ENCODE measurements at regions not wholly inside any gene's neighbourhood (a gene's known extent, or its start where the extent isn't known, plus 50 kb on each side); places are given as distances from the start of the nearest gene placed in this dataset.

- Histone ChIP-seq H3K4me1 (ENCODE audit: insufficient read depth, low read length) (no peaks in the 10 kb centered on the region), H3K9ac (ENCODE audit: low read depth, low read length) (no peak overlapping the region), H3K9me3 (ENCODE audit: control insufficient read depth, insufficient read depth, low read length) (no peaks in the 10 kb centered on the region), H3K36me3 (ENCODE audit: insufficient read depth, low read length) (no peaks in the 10 kb centered on the region)
Measured at GRCh38 chr13:91172160-91172559, 175.3 kb upstream of the MIR17HG start.

GRCh38 chr13:91174886-91175501 is 172.5 kb upstream of the MIR17HG start:
- H3K9ac ChIP-seq (ENCODE audit: low read depth, low read length): peak overlapping the region; percentile 48; the same call in 1 of the 2 replicates
- no peaks in the 10 kb centered on the region for H3K36me3 ChIP-seq (ENCODE audit: insufficient read depth, low read length)
- H3K4me1 ChIP-seq (ENCODE audit: insufficient read depth, low read length): no peaks in the 10 kb centered on the region
- H3K9me3 ChIP-seq (ENCODE audit: control insufficient read depth, insufficient read depth, low read length): no peaks in the 10 kb centered on the region

- Histone ChIP-seq H3K36me3 (ENCODE audit: insufficient read depth, low read length) (no peaks in the 10 kb centered on the region), H3K9ac (ENCODE audit: low read depth, low read length) (no peak overlapping the region), H3K4me1 (ENCODE audit: insufficient read depth, low read length) (no peaks in the 10 kb centered on the region)
Measured at GRCh38 chr13:91178099-91178498, 169.4 kb upstream of the MIR17HG start.

DNA sequence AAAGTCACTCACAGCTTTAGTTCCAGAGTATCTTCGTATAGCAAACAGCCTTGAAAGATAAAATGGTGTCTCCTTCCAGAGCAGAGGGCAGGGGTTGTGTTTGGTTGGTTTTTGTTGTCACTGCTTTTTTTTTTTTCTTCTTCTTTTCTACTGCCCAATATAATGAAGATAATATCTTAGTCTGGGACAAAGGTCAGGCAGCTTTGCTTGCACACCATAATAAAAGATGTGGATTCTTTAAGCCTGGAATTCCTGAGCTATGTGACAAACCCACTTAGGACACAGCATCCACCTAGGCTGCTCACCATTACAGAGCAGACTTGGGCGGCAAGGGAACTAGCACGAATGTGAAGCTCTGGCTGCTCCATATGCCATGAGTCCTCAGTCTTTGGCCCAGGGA is 165.6 kb upstream of the MIR17HG start:
- Histone ChIP-seq H3K9me3 (ENCODE audit: control insufficient read depth, insufficient read depth, low read length) (no peaks in the 10 kb centered on the region), H3K9ac (ENCODE audit: low read depth, low read length) (no peak overlapping the region), H3K4me1 (ENCODE audit: insufficient read depth, low read length) (no peaks in the 10 kb centered on the region), H3K36me3 (ENCODE audit: insufficient read depth, low read length) (no peaks in the 10 kb centered on the region)

More at GRCh38 chr13:91178099-91178498, 169.4 kb upstream of the MIR17HG start:
- H3K9me3 ChIP-seq (ENCODE audit: control insufficient read depth, insufficient read depth, low read length): no peaks in the 10 kb centered on the region

- H3K36me3 ChIP-seq (ENCODE audit: insufficient read depth, low read length): no peaks in the 10 kb centered on the region
- no peaks in the 10 kb centered on the region for H3K4me1 ChIP-seq (ENCODE audit: insufficient read depth, low read length)
- no peaks in the 10 kb centered on the region for H3K9me3 ChIP-seq (ENCODE audit: control insufficient read depth, insufficient read depth, low read length)
- H3K9ac ChIP-seq (ENCODE audit: low read depth, low read length): no peak overlapping the region
Measured at GRCh38 chr13:91184244-91184926, 163.1 kb upstream of the MIR17HG start.

DNA sequence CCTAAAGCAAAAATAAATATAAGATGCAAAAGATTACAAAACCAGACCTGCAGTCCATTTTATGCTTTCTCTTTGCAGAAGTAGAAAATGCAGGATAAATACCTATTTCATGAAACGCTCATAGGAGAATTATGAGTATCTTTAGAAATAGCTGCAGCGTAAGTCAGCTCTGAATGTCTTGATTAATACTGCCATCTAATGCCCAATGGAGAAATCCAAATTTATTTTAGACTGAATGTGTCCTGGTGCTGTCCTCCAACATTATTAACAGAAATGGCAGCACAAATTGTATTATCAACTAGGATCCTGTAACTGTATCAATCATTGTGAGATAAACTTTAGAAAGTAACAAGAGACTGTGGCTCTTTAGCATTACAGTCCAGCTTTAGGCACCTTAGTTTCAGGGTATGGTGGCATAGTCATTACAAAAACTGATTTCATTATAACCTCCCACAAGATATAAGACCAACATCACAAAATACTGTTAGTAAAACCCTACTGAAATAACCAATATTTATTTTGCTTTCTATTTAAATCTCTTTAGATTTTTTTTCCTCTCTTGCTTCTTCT is 162.1 kb upstream of the MIR17HG start:
- no peaks in the 10 kb centered on the region for H3K36me3 ChIP-seq (ENCODE audit: insufficient read depth, low read length)

DNA sequence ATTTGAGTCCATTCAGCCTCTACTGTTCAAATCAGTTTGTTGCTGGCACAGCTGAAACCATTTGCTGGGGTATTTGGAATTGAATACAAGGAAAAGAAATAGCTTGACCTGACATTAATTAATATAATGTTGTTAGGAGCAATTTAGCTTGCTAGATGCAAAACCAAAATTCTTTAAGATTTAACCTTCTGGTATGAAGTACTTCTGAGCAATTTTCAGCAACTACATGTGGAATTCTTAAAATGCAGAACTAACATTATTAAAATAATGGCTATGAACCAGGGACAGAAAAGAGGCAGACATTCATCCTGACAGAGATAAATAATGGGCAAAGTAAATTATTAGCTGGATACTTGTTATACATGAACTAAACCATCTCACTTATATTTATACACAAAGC is 160.0 kb upstream of the MIR17HG start:
- H3K9me3 ChIP-seq (ENCODE audit: control insufficient read depth, insufficient read depth, low read length): no peaks in the 10 kb centered on the region
- H3K9ac ChIP-seq (ENCODE audit: low read depth, low read length): no peak overlapping the region
- no peaks in the 10 kb centered on the region for H3K36me3 ChIP-seq (ENCODE audit: insufficient read depth, low read length)
- no peaks in the 10 kb centered on the region for H3K4me1 ChIP-seq (ENCODE audit: insufficient read depth, low read length)

More for the DNA sequence above, 162.1 kb upstream of the MIR17HG start:
- H3K9ac ChIP-seq (ENCODE audit: low read depth, low read length): no peak overlapping the region
- no peaks in the 10 kb centered on the region for H3K9me3 ChIP-seq (ENCODE audit: control insufficient read depth, insufficient read depth, low read length)
- no peaks in the 10 kb centered on the region for H3K4me1 ChIP-seq (ENCODE audit: insufficient read depth, low read length)

DNA sequence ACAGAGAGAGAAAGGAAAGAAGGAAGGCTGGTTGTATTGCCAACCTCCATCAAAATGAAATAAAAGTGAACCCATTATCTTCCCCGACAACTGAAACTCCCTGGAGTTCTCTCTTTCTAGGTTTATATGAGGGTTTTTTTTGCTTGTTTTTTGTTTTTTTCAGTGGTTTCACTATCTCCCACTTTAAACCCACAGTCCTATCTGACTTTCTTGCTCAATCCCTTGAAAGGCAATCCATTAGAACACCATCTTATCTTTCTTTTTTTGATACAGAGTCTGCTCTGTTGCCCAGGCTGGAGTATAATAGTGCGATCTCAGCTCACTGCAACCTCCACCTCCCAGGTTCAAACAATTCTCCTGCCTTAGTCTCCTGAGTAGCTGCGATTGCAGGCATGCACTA is 158.0 kb upstream of the MIR17HG start:
- Histone ChIP-seq H3K9me3 (ENCODE audit: control insufficient read depth, insufficient read depth, low read length) (no peaks in the 10 kb centered on the region), H3K9ac (ENCODE audit: low read depth, low read length) (no peak overlapping the region), H3K4me1 (ENCODE audit: insufficient read depth, low read length) (no peaks in the 10 kb centered on the region), H3K36me3 (ENCODE audit: insufficient read depth, low read length) (no peaks in the 10 kb centered on the region)

DNA sequence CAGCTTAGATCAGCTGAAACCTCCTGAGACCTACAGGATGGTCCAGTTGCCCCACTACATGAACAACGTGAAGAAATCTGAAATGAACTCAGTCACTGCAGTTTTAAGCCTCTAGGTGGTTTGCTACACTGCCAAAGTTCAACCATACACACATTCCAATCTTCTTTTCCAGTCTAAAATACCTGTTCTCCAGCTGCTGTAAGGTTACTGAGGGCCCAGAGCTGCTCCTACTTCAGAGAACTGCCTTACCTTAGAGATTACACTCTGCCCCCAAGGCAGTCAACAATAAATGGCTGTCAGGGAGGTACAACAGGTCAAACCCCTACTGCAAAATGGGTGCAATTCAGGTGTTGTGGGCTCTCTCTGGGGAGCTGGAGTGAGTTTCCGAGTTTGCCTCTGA is 154.1 kb upstream of the MIR17HG start:
- no peaks in the 10 kb centered on the region for H3K9me3 ChIP-seq (ENCODE audit: control insufficient read depth, insufficient read depth, low read length)
- no peaks in the 10 kb centered on the region for H3K4me1 ChIP-seq (ENCODE audit: insufficient read depth, low read length)
- H3K36me3 ChIP-seq (ENCODE audit: insufficient read depth, low read length): no peaks in the 10 kb centered on the region
- no peak overlapping the region for H3K9ac ChIP-seq (ENCODE audit: low read depth, low read length)

GRCh38 chr13:91195789-91196188 is 151.7 kb upstream of the MIR17HG start:
- Histone ChIP-seq H3K9ac (ENCODE audit: low read depth, low read length) (no peak overlapping the region), H3K4me1 (ENCODE audit: insufficient read depth, low read length) (no peaks in the 10 kb centered on the region), H3K36me3 (ENCODE audit: insufficient read depth, low read length) (no peaks in the 10 kb centered on the region), H3K9me3 (ENCODE audit: control insufficient read depth, insufficient read depth, low read length) (no peaks in the 10 kb centered on the region)

- H3K4me1 ChIP-seq (ENCODE audit: insufficient read depth, low read length): no peaks in the 10 kb centered on the region
- H3K9me3 ChIP-seq (ENCODE audit: control insufficient read depth, insufficient read depth, low read length): no peaks in the 10 kb centered on the region
- H3K9ac ChIP-seq (ENCODE audit: low read depth, low read length): no peak overlapping the region
- H3K36me3 ChIP-seq (ENCODE audit: insufficient read depth, low read length): no peaks in the 10 kb centered on the region
Measured at GRCh38 chr13:91196958-91197357, 150.5 kb upstream of the MIR17HG start.

- Histone ChIP-seq H3K36me3 (ENCODE audit: insufficient read depth, low read length) (no peaks in the 10 kb centered on the region), H3K4me1 (ENCODE audit: insufficient read depth, low read length) (peaks cover 13% of the 10 kb centered on the region), H3K9me3 (ENCODE audit: control insufficient read depth, insufficient read depth, low read length) (no peaks in the 10 kb centered on the region), H3K9ac (ENCODE audit: low read depth, low read length) (no peak overlapping the region)
Measured at GRCh38 chr13:91199866-91200265, 147.6 kb upstream of the MIR17HG start.

- H3K9me3 ChIP-seq (ENCODE audit: control insufficient read depth, insufficient read depth, low read length): no peaks in the 10 kb centered on the region
- peaks cover 13% of the 10 kb centered on the region for H3K4me1 ChIP-seq (ENCODE audit: insufficient read depth, low read length)
- H3K36me3 ChIP-seq (ENCODE audit: insufficient read depth, low read length): no peaks in the 10 kb centered on the region
- no peak overlapping the region for H3K9ac ChIP-seq (ENCODE audit: low read depth, low read length)
Measured at GRCh38 chr13:91200486-91200885, 147.0 kb upstream of the MIR17HG start.

- H3K9ac ChIP-seq (ENCODE audit: low read depth, low read length): no peak overlapping the region
- H3K4me1 ChIP-seq (ENCODE audit: insufficient read depth, low read length): peaks cover 21% of the 10 kb centered on the region
- H3K36me3 ChIP-seq (ENCODE audit: insufficient read depth, low read length): no peaks in the 10 kb centered on the region
- no peaks in the 10 kb centered on the region for H3K9me3 ChIP-seq (ENCODE audit: control insufficient read depth, insufficient read depth, low read length)
Measured at GRCh38 chr13:91203430-91203829, 144.1 kb upstream of the MIR17HG start.

DNA sequence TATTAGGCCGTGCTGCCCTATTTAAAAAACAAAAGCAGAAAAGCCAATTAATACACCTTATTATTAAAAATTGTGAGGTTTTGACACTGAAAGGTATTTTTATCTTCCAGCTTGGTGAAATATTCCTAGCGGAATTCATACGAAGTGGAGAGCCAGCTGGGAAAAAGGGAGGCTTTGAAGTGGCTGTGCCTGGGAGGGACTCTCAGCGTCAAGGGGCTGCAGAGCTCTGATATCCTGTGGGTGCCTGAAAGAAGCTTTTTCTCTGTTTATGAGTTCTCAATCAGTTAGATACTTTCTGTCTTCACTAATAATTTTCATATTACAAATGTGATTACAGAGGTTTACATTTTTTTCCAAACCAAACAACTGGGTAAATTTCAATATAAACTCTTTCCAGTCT is 140.2 kb upstream of the MIR17HG start:
- H3K9ac ChIP-seq (ENCODE audit: low read depth, low read length): no peak overlapping the region
- H3K36me3 ChIP-seq (ENCODE audit: insufficient read depth, low read length): no peaks in the 10 kb centered on the region
- peaks cover 21% of the 10 kb centered on the region for H3K4me1 ChIP-seq (ENCODE audit: insufficient read depth, low read length)
- no peaks in the 10 kb centered on the region for H3K9me3 ChIP-seq (ENCODE audit: control insufficient read depth, insufficient read depth, low read length)

All from ES-I3 (cell line).